ENCODE measurements at regions not wholly inside any gene's neighbourhood (a gene's known extent, or its start where the extent isn't known, plus 50 kb on each side); places are given as distances from the start of the nearest gene placed in this dataset.

- TF ChIP-seq POLR2A (IDR thresholded peaks at IDR 0.05; ENCODE audit: low read depth, low read length): no peak
- TF ChIP-seq POLR2AphosphoS5 (IDR thresholded peaks at IDR 0.05; ENCODE audit: low read depth, low read length): no peak
- TF ChIP-seq TAF1 (IDR thresholded peaks at IDR 0.05; ENCODE audit: low read depth, low read length): no peak
- no peak for TF ChIP-seq PAX5 (IDR thresholded peaks at IDR 0.05; ENCODE audit: insufficient read depth, low read length, severe bottlenecking)
- no peak for TF ChIP-seq SPI1 (IDR thresholded peaks at IDR 0.05; ENCODE audit: low read depth, low read length)
- no peak for TF ChIP-seq POU2F2 (IDR thresholded peaks at IDR 0.05; ENCODE audit: low read depth, low read length)
Measured at GRCh38 chr5:58077966-58078365, 381.9 kb downstream of the PLK2 start.
